Dendritic cell treated with granulocyte-macrophage colony-stimulating factor and Interleukin-4, amounts not matched to agents 40 ng/mL and 50 ng/mL, for 4 days (primary cell): ENCODE measurements at regions not wholly inside any gene's neighbourhood (a gene's known extent, or its start where the extent isn't known, plus 50 kb on each side); places are given as distances from the start of the nearest gene placed in this dataset.

Experiments used
- H3K27ac Mint-ChIP-seq: one replicate; pipeline ENCODE4 v1.8.0; 2022; ENCODE audit warnings: mild to moderate bottlenecking, mixed read lengths
- H3K27me3 Mint-ChIP-seq: one replicate; pipeline ENCODE4 v1.8.0; 2022; ENCODE audit warnings: mild to moderate bottlenecking, mixed read lengths
- H3K36me3 Mint-ChIP-seq: one replicate; pipeline ENCODE4 v1.8.0; 2022; ENCODE audit warnings: low read depth, mixed read lengths
- H3K4me1 Mint-ChIP-seq: one replicate; pipeline ENCODE4 v1.8.0; 2022; ENCODE audit warnings: low read depth, mixed read lengths
- H3K4me3 Mint-ChIP-seq: one replicate; pipeline ENCODE4 v1.8.0; 2022; ENCODE audit warnings: mild to moderate bottlenecking, moderate library complexity, mixed read lengths
- H3K9me3 Mint-ChIP-seq: one replicate; pipeline ENCODE4 v1.8.0; 2022; ENCODE audit warnings: mixed read lengths
- intact Hi-C: fragments of 100-400 bp; cut with micrococcal nuclease; formaldehyde crosslinking; loops from one replicate; pipeline ENCODE4 v1.15.0; 2022

- Mint-ChIP-seq H3K9me3 (peaks cover 14% of the 10 kb centered on the region), H3K27me3 (peaks cover 22% of the 10 kb centered on the region), H3K4me3 (no peak overlapping the region), H3K4me1 (no peaks in the 10 kb centered on the region), H3K27ac (no peak overlapping the region), H3K36me3 (no peaks in the 10 kb centered on the region)
- intact Hi-C loops, result no loop called here
These were observed 67.7 kb upstream of the ZNF469 start for GRCh38 chr16:88314991-88315542.

DNA sequence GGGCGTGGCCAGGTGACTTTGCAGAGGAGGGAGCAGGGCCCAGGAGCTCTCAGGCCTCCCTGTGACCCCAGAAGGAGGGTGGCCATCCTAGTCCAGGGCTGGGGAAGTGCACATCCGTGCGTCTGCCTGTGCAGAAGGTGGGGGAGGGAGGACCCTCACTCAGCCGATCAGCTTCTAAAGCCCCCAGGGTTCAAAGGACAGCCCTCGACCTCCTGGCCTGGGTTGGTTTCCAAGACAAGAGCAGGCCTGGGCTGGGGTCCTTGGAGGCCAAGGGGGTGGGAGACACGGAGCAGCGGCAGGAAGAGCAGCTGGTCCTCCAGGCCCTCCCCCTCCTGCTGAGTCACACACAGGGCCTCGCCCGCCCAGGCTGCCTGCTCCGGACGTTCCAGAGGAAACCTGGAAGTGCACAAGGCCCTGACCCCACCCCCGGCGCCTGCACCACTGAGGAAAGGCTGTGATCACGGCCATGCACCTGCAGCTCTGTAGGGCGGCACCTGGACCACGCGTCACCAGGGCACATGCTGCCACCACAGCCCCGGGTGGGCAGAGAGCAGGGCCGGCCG is 67.1 kb upstream of the ZNF469 start:
- Mint-ChIP-seq H3K9me3 (peaks cover 14% of the 10 kb centered on the region), H3K4me3 (no peak overlapping the region), H3K36me3 (no peaks in the 10 kb centered on the region), H3K27ac (no peak overlapping the region), H3K4me1 (no peaks in the 10 kb centered on the region), H3K27me3 (peaks cover 20% of the 10 kb centered on the region)
- intact Hi-C loops, result no loop called here

- H3K4me3 Mint-ChIP-seq, result no peak overlapping the region
These were observed 66.6 kb upstream of the ZNF469 start for GRCh38 chr16:88316151-88316550.

DNA sequence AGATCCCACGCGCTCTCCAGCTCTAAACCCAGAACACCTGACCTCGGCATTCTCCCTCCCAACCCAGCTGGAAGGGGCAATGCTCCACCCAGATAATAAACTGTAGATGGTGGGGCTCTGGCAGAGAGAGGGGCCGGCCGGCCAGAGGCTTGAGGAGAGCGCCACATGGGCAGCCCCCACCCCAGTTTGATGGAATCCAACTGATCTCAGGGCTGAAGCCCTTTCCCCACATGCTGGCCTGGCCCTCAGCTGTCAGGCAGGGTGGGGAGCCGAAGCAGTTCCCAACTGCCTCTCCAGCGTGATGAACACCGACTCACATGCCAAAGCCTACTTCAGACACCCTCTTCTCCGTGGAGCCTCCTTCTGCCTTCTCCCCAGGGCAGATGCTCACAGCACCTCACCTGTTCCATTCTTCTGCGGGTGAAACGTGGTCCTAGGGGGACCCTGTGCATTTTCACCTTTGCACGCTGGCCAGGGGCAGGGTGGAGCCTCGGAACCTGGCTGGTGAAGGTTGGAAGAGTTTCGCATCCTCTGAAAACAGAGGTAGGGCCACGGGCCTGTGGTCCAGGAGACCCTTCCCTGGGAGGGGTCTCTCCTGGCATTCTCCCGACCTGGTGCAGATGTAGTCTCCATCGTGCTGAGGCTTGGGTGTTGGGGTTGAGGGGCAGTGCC is 65.7 kb upstream of the ZNF469 start:
- Mint-ChIP-seq H3K9me3 (peaks cover 7% of the 10 kb centered on the region), H3K4me3 (no peak overlapping the region), H3K4me1 (no peaks in the 10 kb centered on the region), H3K36me3 (no peaks in the 10 kb centered on the region), H3K27ac (no peak overlapping the region), H3K27me3 (peaks cover 12% of the 10 kb centered on the region)
- intact Hi-C loops, result no loop called here

More at GRCh38 chr16:88316151-88316550, 66.6 kb upstream of the ZNF469 start:
- Mint-ChIP-seq H3K9me3 (peaks cover 14% of the 10 kb centered on the region), H3K36me3 (no peaks in the 10 kb centered on the region), H3K27me3 (peaks cover 17% of the 10 kb centered on the region), H3K4me1 (no peaks in the 10 kb centered on the region), H3K27ac (no peak overlapping the region)
- intact Hi-C loops, result no loop called here

DNA sequence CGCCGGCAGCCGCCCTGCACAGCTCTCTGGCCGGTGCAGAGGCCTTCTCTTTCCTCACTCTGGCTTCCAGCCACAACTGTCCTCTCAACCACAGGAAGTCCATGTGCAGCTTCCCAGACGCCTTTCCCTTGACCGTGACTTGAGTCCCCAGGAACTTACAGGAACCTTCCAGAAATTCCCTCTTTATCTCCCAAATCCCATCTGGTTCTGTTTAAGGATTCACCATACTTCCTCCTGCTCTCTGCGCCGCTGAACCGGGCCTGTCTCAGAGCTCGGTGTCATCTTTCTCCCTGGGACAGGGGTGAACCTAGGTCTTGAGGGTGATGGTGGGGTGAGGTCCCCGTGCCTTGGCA is 65.2 kb upstream of the ZNF469 start:
- Mint-ChIP-seq H3K27me3 (peaks cover 8% of the 10 kb centered on the region), H3K9me3 (peaks cover 2% of the 10 kb centered on the region), H3K27ac (no peak overlapping the region), H3K36me3 (no peaks in the 10 kb centered on the region), H3K4me3 (no peak overlapping the region), H3K4me1 (no peaks in the 10 kb centered on the region)
- intact Hi-C loops, result no loop called here

DNA sequence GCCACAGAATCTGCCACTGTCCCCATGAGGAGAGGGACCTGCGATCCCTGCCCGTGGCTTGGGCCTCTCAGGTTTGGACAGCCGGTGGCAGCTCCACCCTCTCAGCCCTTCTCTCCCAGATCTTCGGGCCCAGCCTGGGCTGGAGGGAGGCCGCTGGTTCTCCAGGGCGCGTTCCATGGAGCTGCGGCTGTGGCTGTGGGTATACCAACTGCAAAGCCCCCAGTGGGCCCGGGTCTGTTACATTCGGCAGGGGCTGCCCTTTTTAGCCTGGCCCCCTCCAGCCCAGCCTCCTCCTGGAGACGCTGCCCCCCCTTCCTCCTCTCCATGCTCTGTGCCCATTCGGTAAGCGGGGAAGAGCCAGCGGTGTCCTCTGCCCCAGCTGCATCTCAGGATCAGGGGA is 64.7 kb upstream of the ZNF469 start:
- H3K9me3 Mint-ChIP-seq, result no peaks in the 10 kb centered on the region
- no peaks in the 10 kb centered on the region for H3K36me3 Mint-ChIP-seq
- peaks cover 7% of the 10 kb centered on the region for H3K27me3 Mint-ChIP-seq
- H3K27ac Mint-ChIP-seq, result no peak overlapping the region
- intact Hi-C loops, result no loop called here
- no peak overlapping the region for H3K4me3 Mint-ChIP-seq
- H3K4me1 Mint-ChIP-seq, result no peaks in the 10 kb centered on the region

DNA sequence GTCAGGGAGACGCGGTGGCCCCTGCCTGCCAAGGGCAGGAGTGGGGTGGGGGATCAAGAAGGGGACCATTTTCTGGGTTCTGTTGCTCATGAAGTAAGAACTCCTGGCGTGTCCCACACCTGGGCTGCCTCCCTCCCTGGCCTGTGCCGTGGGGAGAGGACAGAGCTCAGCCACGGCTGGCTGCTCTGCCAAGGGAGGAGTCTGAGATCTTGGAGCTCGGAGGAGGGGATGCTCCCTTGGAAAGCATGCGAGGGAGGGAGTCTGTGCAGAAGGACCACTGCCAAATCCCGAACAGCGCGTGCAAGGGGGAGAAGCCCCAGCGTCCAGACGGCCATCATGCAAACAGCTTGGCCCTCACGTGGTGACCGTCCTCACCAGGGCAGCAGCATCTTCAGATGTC is 64.2 kb upstream of the ZNF469 start:
- Mint-ChIP-seq H3K9me3 (no peaks in the 10 kb centered on the region), H3K4me3 (no peak overlapping the region), H3K27me3 (peaks cover 4% of the 10 kb centered on the region), H3K27ac (no peak overlapping the region), H3K36me3 (no peaks in the 10 kb centered on the region), H3K4me1 (no peaks in the 10 kb centered on the region)
- intact Hi-C loops, result no loop called here

GRCh38 chr16:88319116-88319965 is 63.4 kb upstream of the ZNF469 start:
- Mint-ChIP-seq H3K4me3 (no peak overlapping the region), H3K27ac (no peak overlapping the region)
- intact Hi-C loops, result no loop called here

DNA sequence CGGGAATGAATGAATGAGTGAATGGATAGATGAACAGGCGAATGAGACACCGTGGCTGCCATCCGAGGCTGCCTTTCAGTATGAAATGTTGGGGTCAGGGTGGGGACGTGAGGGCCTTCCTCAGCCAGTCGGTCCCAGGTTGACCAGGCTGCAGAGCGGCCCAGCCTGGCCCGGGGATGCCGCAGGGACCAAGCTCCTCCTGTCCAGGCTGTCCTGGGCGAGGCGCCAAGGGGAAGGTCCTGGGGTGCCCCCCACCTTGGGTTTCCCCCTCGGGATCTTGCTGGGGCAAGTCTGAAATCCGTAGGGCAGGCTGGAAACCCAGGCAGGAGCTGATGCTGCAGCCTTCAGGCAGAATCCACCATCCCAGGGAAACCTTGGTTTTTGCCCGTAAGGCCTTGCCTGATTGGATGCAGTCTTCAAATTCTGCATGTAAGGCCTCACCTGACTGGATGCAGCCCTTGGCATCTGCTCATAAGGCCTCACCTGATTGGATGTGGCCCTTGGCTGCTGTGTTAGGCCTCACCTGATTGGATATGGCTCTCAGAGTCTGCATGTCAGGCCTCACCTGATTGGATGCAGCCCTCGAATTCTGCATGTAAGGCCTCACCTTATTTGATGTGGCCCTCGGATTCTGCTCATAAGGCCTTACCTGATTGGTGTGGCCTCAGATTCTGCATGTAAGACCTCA is 61.7 kb upstream of the ZNF469 start:
- Mint-ChIP-seq H3K36me3 (no peaks in the 10 kb centered on the region), H3K27ac (no peak overlapping the region), H3K4me1 (no peaks in the 10 kb centered on the region), H3K27me3 (peaks cover 2% of the 10 kb centered on the region), H3K4me3 (no peak overlapping the region), H3K9me3 (peaks cover 13% of the 10 kb centered on the region)
- intact Hi-C loops, result no loop called here

More at GRCh38 chr16:88319116-88319965, 63.4 kb upstream of the ZNF469 start:
- H3K9me3 Mint-ChIP-seq, result peaks cover 6% of the 10 kb centered on the region
- no peaks in the 10 kb centered on the region for H3K36me3 Mint-ChIP-seq
- no peaks in the 10 kb centered on the region for H3K4me1 Mint-ChIP-seq
- H3K27me3 Mint-ChIP-seq, result peaks cover 4% of the 10 kb centered on the region

GRCh38 chr16:88321635-88322499 is 60.9 kb upstream of the ZNF469 start:
- peaks cover 13% of the 10 kb centered on the region for H3K9me3 Mint-ChIP-seq
- H3K27ac Mint-ChIP-seq, result no peak overlapping the region
- H3K36me3 Mint-ChIP-seq, result no peaks in the 10 kb centered on the region
- peaks cover 3% of the 10 kb centered on the region for H3K27me3 Mint-ChIP-seq
- intact Hi-C loops, result no loop called here
- H3K4me3 Mint-ChIP-seq, result no peak overlapping the region
- H3K4me1 Mint-ChIP-seq, result no peaks in the 10 kb centered on the region

DNA sequence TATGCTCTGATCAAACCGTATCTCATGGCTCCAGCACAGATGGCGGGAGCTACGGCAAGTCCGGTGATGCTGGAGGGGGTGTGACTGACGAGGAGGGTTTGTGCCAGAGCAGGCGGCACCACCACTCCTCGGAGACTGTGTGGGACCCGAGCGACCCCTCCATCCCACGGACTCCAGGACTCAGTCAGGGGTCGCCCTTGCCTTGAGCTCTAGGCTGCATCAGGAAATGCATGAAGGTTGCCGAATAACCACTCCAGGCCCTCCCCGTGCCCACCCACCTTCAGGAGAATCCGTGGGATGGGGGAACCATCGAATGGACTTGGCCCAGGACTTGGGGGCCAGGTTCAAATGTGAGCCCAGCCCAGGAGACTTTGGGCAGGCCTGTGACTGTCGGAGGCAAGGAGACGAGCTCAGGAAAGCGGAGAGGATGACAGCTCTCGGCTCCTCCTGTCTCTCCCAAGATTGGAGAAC is 60.2 kb upstream of the ZNF469 start:
- intact Hi-C loops, result no loop called here
- no peak overlapping the region for H3K4me3 Mint-ChIP-seq
- no peaks in the 10 kb centered on the region for H3K4me1 Mint-ChIP-seq
- peaks cover 13% of the 10 kb centered on the region for H3K9me3 Mint-ChIP-seq
- peaks cover 3% of the 10 kb centered on the region for H3K27me3 Mint-ChIP-seq
- no peak overlapping the region for H3K27ac Mint-ChIP-seq
- H3K36me3 Mint-ChIP-seq, result no peaks in the 10 kb centered on the region

DNA sequence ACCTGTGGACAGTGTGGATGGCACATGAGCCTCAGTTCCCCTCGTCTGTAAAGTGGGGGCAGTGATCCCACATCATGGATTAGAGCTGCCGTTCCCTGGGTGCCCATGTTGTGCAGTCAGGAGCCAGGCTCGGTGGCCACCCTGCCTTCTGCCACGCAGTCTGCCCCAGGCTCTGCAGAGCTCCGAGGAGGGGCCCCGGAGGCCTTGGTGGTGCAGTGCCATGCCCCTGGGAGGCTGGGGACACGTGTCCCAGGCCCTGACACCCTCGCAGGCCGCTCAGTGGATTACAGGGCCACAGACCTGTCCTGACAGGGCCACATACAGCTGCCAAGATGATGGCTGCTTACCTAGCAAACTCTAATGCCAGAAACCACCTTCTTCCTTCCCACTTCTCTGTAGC is 59.7 kb upstream of the ZNF469 start:
- H3K27me3 Mint-ChIP-seq, result peaks cover 3% of the 10 kb centered on the region
- no peaks in the 10 kb centered on the region for H3K4me1 Mint-ChIP-seq
- H3K36me3 Mint-ChIP-seq, result no peaks in the 10 kb centered on the region
- peaks cover 13% of the 10 kb centered on the region for H3K9me3 Mint-ChIP-seq
- no peak overlapping the region for H3K27ac Mint-ChIP-seq
- no peak overlapping the region for H3K4me3 Mint-ChIP-seq
- intact Hi-C loops, result no loop called here
